ENCODE measurements at regions not wholly inside any gene's neighbourhood (a gene's known extent, or its start where the extent isn't known, plus 50 kb on each side); places are given as distances from the start of the nearest gene placed in this dataset.
"Not testable (repeated sequence)": the region's sequence is repeated elsewhere in the genome, so short reads cannot be mapped to it uniquely, and the experiment has no call there.

GRCh38 chr10:22467393-22467792 lies 122.1 kb downstream of the SPAG6 start:
- not testable (repeated sequence) for DNase-seq

- DNase-seq: no peak
Observed at GRCh38 chr10:22468570-22469320, 123.4 kb downstream of the SPAG6 start.

GRCh38 chr10:22473044-22473443 lies 127.7 kb downstream of the SPAG6 start:
- DNase-seq: no peak

- DNase-seq: no peak
Observed at GRCh38 chr10:22473459-22473858, 128.2 kb downstream of the SPAG6 start.

- DNase-seq: peak; percentile 12
Observed at GRCh38 chr10:22475651-22476600, 130.6 kb downstream of the SPAG6 start.

GRCh38 chr10:22476601-22477321 lies 131.5 kb downstream of the SPAG6 start:
- no peak for DNase-seq

- DNase-seq: no peak
Observed at GRCh38 chr10:22477334-22478287, 132.3 kb downstream of the SPAG6 start.

- DNase-seq: no peak
Observed at GRCh38 chr10:22478555-22479334, 133.4 kb downstream of the SPAG6 start.

GRCh38 chr10:22479419-22479818 lies 134.1 kb downstream of the SPAG6 start:
- no peak for DNase-seq

- DNase-seq: no peak
Observed at GRCh38 chr10:22481106-22481505, 135.8 kb downstream of the SPAG6 start.

GRCh38 chr10:22481687-22482539 lies 136.6 kb downstream of the SPAG6 start:
- DNase-seq: no peak

GRCh38 chr10:22483132-22483531 lies 137.8 kb downstream of the SPAG6 start:
- no peak for DNase-seq
